Activated naive CD8-positive, alpha-beta T cell treated with anti-CD3 and anti-CD28 coated beads for 36 hours (primary cell): ENCODE measurements at regions not wholly inside any gene's neighbourhood (a gene's known extent, or its start where the extent isn't known, plus 50 kb on each side); places are given as distances from the start of the nearest gene placed in this dataset.

Source experiments
- DNase-seq: peaks from one replicate; pipeline ENCODE4 v3.0.0; 2021
- H3K27ac Mint-ChIP-seq: one replicate; pipeline ENCODE4 v1.8.0; 2022; ENCODE audit warnings: mild to moderate bottlenecking, moderate library complexity, mixed read lengths
- H3K27me3 Mint-ChIP-seq: one replicate; pipeline ENCODE4 v1.8.0; 2022; ENCODE audit warnings: mild to moderate bottlenecking, mixed read lengths
- H3K36me3 Mint-ChIP-seq: one replicate; pipeline ENCODE4 v1.8.0; 2021; ENCODE audit warnings: mild to moderate bottlenecking, mixed read lengths
- H3K4me1 Mint-ChIP-seq: one replicate; pipeline ENCODE4 v1.8.0; 2021; ENCODE audit warnings: mixed read lengths
- H3K4me3 Mint-ChIP-seq: one replicate; pipeline ENCODE4 v1.8.0; 2022; ENCODE audit warnings: mild to moderate bottlenecking, moderate library complexity, mixed read lengths
- H3K9me3 Mint-ChIP-seq: one replicate; pipeline ENCODE4 v1.8.0; 2022; ENCODE audit warnings: mixed read lengths

DNA sequence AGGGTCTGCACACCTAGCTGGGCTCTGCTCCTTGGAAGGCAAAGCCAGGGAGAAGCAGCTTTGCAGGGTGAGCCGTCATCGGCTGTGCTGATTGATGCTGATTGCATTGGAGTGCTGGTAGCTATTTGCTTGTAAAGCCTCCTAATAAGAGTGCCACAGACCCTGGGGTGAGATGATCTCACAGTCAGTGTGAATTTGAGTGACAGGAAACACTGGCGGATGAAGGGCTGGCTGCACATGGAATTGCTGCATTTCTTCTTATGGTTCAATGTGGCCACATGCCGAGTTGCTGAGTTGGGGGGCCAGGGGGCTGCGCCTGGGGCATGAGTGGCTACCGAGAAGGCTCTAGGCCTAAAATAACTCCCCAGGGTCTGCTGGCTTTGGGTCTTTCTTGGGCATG is 138.2 kb upstream of the CACNA1E start:
- Mint-ChIP-seq H3K27me3 (no peaks in the 10 kb centered on the region), H3K4me3 (no peak overlapping the region), H3K36me3 (no peaks in the 10 kb centered on the region), H3K9me3 (no peaks in the 10 kb centered on the region), H3K27ac (no peak overlapping the region), H3K4me1 (peaks cover 12% of the 10 kb centered on the region)
- DNase-seq = no peak

DNA sequence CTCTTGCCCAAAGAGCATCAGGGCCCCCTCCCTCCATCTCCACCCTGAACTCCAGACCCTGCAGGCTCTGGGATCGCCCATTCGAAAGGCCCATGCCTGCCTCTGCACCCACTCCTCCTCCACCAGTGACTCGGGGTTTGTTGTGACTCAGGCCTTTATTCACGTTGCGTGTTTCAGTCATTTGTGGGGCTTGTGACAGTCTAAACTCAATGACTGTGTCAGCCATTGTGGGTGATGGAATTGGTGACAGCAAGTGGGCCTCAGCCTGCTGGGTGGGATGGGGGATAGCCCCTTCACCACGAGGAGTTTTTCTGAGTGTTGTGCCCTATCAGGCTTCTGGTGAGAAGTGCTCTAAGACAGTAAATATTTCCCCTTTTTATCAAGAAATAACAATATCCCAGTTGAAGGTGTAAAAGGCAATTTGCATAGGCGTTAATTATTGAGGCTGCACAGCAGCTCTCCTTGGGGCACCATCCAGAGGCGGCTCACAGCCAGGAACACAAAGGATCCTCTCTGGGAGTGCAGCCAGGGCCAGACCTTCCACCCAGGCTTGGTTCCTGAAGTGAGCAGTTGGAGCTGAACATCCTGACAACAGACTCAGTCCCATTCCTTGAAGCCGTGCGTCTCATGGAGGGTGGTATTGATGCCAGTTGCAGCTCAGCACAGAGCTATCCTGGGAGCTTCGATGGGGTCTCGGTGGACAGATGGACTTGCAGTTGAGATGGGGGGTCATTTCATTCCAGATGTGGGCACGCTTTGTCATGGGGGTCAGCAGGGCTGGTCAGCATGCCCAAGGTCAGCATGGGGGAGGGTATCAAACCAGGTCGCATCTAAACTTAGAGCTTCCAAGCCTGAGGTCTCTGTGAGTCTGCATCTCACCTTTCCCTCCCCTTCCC is 135.6 kb upstream of the CACNA1E start:
- no peak overlapping the region for H3K27ac Mint-ChIP-seq
- H3K4me3 Mint-ChIP-seq = no peak overlapping the region
- peaks cover 12% of the 10 kb centered on the region for H3K4me1 Mint-ChIP-seq
- no peaks in the 10 kb centered on the region for H3K36me3 Mint-ChIP-seq
- DNase-seq = no peak
- H3K9me3 Mint-ChIP-seq = no peaks in the 10 kb centered on the region
- no peaks in the 10 kb centered on the region for H3K27me3 Mint-ChIP-seq

DNA sequence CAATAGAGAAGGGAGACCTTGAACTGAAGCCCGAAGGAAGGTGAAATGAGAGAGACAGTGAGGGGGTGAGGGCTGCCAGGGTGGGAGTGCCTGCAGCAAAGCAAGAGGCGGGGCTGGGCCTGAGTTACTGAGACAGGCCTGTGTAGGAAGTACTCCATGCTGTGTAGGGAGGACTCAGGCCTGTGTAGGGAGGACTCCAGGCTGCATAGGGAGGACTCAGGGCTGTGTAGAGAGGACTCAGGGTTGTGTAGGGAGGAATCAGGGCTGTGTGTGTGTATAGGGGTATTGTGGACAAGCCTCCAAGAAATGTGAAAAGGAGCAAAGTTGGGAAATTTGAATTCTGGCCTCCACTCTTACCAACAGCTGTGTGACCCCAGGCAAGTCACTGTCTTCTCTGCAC is 133.8 kb upstream of the CACNA1E start:
- H3K27me3 Mint-ChIP-seq = no peaks in the 10 kb centered on the region
- no peaks in the 10 kb centered on the region for H3K36me3 Mint-ChIP-seq
- no peak overlapping the region for H3K4me3 Mint-ChIP-seq
- DNase-seq = no peak
- no peak overlapping the region for H3K27ac Mint-ChIP-seq
- H3K9me3 Mint-ChIP-seq = no peaks in the 10 kb centered on the region
- H3K4me1 Mint-ChIP-seq = peaks cover 4% of the 10 kb centered on the region

DNA sequence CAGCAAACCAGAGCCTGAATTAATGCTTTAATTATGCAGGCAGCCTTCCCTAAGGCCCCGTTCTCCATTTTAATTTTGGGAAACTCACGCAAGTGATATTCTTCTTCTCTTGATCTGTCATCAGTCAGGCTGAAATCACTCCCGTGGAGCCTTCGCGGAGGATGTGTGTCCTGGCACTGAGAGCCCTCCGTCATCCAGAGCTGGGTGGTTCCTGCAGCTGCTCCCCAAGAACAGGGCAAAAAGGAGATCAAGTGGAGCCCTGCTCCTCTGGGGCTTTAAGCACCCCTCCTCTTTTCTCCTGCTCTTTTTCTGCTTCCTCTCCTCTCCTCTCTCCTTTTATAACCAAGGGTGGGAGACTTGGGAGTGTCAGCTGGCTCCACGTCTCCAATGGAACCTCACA is 133.2 kb upstream of the CACNA1E start:
- Mint-ChIP-seq H3K4me3 (no peak overlapping the region), H3K27me3 (no peaks in the 10 kb centered on the region), H3K36me3 (no peaks in the 10 kb centered on the region), H3K4me1 (peaks cover 4% of the 10 kb centered on the region), H3K9me3 (no peaks in the 10 kb centered on the region), H3K27ac (no peak overlapping the region)
- DNase-seq = no peak

DNA sequence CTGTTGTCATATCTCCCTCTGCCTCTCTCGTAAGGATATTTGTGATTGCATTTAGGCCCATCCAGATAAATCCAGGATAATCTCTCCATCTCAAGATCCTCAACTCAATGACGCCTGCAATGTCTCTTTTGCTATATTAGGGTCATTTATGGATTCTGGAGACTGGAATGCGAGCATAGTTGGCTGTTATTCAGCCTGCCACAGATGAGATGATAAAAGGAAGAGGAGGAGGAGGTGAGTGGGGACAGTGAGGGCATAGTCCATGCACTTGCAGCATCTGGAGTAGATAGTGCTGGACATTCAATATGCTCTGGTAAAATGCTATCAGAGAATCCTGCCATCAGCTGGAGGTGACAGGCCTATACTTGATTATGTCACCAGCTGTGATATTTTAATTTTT is 131.6 kb upstream of the CACNA1E start:
- H3K27me3 Mint-ChIP-seq = no peaks in the 10 kb centered on the region
- DNase-seq = no peak
- no peak overlapping the region for H3K27ac Mint-ChIP-seq
- peaks cover 4% of the 10 kb centered on the region for H3K4me1 Mint-ChIP-seq
- H3K36me3 Mint-ChIP-seq = no peaks in the 10 kb centered on the region
- no peaks in the 10 kb centered on the region for H3K9me3 Mint-ChIP-seq
- H3K4me3 Mint-ChIP-seq = no peak overlapping the region

DNA sequence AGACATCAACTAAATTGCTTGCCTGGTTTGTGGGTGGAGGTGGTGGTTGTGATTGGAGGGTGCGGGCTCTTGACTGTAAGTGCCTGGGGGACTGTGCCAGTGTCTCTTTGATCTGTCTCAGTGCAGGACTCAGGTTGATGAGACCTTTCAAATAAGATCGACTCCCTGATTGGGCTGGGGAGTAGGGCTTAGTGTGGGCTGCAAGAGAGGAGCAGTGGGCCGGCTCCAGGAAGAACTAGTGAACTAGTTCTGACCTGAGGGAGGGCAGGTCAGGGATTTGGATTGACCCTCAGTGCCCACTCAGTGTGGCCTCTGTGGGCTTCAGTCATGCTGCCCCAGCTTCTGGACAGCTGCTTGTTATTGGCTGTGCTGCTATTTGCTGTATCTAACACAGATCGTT is 130.6 kb upstream of the CACNA1E start:
- Mint-ChIP-seq H3K9me3 (no peaks in the 10 kb centered on the region), H3K27me3 (no peaks in the 10 kb centered on the region), H3K36me3 (no peaks in the 10 kb centered on the region), H3K4me3 (no peak overlapping the region), H3K27ac (no peak overlapping the region), H3K4me1 (no peaks in the 10 kb centered on the region)
- DNase-seq = no peak

DNA sequence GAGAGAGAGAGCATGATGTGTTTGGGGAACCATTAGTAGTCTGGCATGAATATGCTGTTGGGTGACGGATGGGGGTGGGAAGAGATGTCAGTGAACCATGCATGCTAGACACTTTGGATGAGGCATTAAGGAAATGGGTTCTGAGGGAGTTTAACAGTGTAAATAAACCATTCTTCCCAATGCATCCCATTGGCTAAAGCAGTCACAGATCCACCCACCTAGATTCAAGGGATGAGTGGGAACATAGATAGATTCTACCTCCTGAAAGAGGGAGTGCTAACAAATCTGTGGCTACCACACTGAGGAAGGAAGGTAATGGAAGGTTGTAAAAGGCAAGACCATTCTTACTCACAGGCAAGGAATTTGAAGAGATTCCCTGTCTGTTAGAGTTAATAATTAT is 129.8 kb upstream of the CACNA1E start:
- Mint-ChIP-seq H3K27me3 (no peaks in the 10 kb centered on the region), H3K9me3 (no peaks in the 10 kb centered on the region), H3K36me3 (no peaks in the 10 kb centered on the region), H3K4me3 (no peak overlapping the region), H3K27ac (no peak overlapping the region), H3K4me1 (no peaks in the 10 kb centered on the region)
- no peak for DNase-seq

DNA sequence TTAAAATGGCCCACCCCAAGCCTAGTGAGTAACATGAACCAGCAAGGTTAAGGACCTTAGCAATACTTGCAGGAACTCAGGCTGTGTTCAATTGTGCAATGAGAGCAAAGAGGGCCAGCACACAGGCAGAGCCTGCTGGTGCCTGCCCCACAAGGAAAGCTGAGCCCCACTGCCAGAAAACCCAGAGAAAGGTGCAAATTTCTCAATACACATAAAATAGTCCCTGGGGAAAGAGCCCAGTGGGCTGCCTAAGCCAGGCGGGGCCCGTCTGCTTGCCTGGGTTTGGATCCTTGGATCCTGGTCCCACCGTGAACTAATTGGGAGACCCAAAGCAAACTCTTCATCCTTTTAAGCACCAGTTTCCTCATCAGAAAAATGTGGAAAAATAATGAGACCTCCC is 128.5 kb upstream of the CACNA1E start:
- Mint-ChIP-seq H3K9me3 (no peaks in the 10 kb centered on the region), H3K27me3 (no peaks in the 10 kb centered on the region), H3K4me1 (no peaks in the 10 kb centered on the region), H3K4me3 (no peak overlapping the region), H3K36me3 (no peaks in the 10 kb centered on the region), H3K27ac (no peak overlapping the region)
- DNase-seq = no peak

DNA sequence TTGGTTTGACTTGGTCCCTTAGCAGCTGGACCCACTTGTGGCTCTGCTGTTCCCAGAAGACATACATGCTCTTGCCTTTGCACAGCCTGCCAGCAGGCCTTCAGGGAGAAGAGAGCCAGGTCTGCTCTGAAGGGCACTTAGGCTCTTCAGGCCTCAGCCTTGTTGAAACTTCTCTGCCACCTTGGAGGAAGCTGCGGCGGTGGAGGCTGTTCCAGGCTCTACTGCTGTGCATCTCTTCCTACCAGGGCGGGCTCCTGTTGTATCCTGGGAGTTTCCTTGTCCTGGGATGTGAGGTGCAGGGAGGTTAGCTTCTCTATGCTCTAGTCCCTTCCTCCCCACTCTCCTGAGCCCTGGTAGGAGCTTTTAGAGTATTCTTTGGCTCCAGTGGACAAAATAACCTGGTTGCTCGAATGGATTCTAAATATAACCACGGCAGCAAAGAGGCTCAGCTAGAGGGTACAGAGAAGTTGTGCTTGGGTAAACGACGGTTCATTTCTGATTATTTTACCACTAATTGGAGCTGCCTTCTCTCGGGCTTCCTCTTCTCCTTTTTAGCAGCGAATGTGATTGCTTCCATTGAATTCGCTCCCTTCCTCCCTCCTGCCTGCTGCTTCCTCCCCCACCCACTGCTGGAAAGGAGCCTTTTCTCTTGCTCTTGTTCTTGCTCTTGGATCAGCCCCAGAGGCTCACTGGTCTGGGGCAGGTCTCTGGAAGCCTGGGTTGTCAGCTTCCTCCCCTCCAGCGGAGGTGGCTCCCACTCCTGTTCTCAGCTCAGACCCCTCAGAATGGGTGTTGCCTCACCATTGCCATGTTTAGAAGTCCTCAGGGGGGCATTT is 126.6 kb upstream of the CACNA1E start:
- no peak for DNase-seq
- no peaks in the 10 kb centered on the region for H3K9me3 Mint-ChIP-seq
- H3K27ac Mint-ChIP-seq = no peak overlapping the region
- no peak overlapping the region for H3K4me3 Mint-ChIP-seq
- no peaks in the 10 kb centered on the region for H3K27me3 Mint-ChIP-seq
- H3K4me1 Mint-ChIP-seq = no peaks in the 10 kb centered on the region
- H3K36me3 Mint-ChIP-seq = no peaks in the 10 kb centered on the region

DNA sequence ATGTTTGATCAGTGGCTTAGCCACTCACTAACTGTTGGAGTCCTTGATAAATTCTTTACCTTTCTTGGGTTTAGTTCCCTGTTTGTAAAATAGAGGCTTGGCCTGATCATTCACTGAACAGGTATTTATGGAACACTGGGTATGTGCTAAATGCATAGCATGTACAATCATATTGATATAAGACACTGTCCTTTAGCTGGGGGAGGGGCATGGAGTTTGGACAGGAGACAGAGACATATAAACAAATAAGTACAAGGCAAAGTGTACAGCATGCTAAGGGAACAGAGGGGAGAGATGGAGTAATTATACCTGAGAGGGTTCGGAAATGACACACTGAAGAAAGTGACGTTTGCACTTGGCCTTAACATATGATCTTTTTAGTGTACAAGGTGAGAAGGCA is 124.3 kb upstream of the CACNA1E start:
- Mint-ChIP-seq H3K27ac (no peak overlapping the region), H3K4me3 (no peak overlapping the region), H3K9me3 (no peaks in the 10 kb centered on the region), H3K36me3 (no peaks in the 10 kb centered on the region), H3K4me1 (no peaks in the 10 kb centered on the region), H3K27me3 (no peaks in the 10 kb centered on the region)
- DNase-seq = no peak

DNA sequence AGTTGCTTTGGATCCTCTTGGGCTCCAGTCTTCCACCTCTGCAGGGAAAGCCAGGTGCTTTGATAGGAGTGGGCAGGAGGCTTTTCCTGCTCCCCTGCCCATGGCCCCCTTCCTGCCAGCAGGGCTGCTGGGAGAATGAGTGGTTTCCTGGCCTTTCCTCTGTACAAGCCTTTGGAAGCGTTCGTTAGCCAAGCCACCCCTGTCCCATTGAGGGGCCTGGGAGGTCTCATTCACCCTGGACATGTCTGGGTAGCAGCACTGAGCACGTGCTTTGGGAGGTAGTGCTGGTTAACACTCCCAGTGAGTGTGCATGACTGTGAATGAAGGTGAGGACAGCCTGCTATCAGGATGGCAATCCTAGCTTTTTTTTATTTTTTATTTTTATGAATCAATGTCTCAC is 118.5 kb upstream of the CACNA1E start:
- H3K9me3 Mint-ChIP-seq = no peaks in the 10 kb centered on the region
- no peaks in the 10 kb centered on the region for H3K27me3 Mint-ChIP-seq
- no peaks in the 10 kb centered on the region for H3K36me3 Mint-ChIP-seq
- no peak overlapping the region for H3K27ac Mint-ChIP-seq
- DNase-seq = no peak
- H3K4me1 Mint-ChIP-seq = peaks cover 2% of the 10 kb centered on the region
- H3K4me3 Mint-ChIP-seq = no peak overlapping the region

DNA sequence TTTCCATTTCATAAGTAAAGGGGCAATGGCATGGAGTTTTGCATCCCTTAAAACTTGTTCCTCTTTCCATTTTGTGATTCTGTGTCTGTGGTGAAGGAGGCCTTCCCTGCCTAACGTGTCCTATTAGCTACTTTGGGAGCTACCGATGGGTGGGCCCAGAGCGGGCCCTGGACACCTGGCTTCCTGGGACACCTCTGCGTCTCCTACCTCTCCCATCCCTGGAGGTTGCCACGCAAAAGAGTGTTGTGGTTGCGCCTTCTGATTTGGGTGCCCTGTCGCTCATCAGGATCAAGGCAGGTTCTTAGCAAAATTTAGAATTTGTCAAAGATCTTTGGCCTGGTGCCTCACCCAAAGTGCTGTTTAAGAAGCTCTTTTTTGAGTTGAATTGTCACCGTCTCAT is 116.4 kb upstream of the CACNA1E start:
- Mint-ChIP-seq H3K4me1 (peaks cover 2% of the 10 kb centered on the region), H3K27ac (no peak overlapping the region), H3K4me3 (no peak overlapping the region), H3K27me3 (no peaks in the 10 kb centered on the region), H3K36me3 (no peaks in the 10 kb centered on the region), H3K9me3 (peaks cover 1% of the 10 kb centered on the region)
- DNase-seq = no peak

DNA sequence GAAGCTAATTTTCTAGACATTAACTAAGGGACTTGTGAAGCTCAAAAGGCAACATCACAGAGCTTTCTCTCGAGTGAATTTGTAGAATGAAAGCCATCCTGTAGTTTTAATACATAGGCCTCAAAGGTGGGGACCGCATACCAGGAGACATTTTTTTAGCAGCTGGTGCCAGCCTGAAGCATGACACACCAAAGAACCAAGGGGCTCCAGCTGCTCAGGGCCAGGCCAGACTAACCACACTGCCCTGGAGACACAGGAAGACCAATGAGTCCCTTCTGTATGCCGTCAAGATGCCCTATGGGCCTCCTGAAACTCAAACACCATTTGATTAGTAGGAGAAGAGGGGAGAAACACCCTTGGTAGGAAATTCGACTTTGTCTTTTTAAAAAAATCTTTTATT is 113.9 kb upstream of the CACNA1E start:
- no peak for DNase-seq
- Mint-ChIP-seq H3K27ac (no peak overlapping the region), H3K9me3 (peaks cover 7% of the 10 kb centered on the region), H3K27me3 (no peaks in the 10 kb centered on the region), H3K4me3 (no peak overlapping the region), H3K4me1 (peaks cover under 1% of the 10 kb centered on the region), H3K36me3 (no peaks in the 10 kb centered on the region)

DNA sequence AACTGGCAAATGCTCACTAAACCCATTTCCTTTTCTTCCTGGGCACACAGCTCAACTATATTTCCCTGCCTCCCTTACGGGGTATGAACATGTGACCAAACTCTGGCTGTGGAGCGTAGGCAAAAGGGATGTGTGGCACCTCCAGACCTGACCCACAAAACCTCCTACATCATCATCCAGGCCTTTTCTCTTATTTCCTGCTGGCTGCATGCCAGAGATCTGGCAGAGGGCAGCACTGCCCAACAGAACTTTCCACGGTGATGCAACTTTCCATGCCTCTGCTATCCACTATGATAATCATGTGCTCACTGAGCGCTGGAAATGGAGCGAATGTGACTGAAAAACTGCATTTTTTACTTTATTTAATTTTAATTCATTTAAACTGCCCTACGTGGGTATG is 99.6 kb upstream of the CACNA1E start:
- Mint-ChIP-seq H3K27me3 (no peaks in the 10 kb centered on the region), H3K4me1 (no peaks in the 10 kb centered on the region), H3K4me3 (no peak overlapping the region), H3K36me3 (no peaks in the 10 kb centered on the region), H3K9me3 (no peaks in the 10 kb centered on the region), H3K27ac (no peak overlapping the region)
- DNase-seq = no peak

DNA sequence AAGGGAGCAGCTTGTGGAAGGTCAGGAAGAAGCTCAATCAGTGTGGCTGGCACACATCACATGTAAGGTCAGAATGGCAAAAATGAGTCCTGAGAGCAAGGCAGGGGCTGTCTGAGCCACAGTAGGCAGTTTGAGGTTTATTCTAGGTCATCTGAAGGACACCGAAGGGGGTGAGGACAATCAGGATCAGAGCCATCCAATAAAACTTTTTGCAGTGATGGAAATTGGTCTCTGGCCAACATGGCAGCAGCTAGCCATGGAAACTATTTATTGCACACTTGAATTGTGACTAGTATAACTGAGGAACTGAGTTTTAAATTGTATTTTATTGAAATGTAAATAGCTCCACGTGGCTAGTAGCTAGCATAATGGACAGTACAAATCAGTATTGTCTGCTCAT is 97.0 kb upstream of the CACNA1E start:
- Mint-ChIP-seq H3K4me1 (peaks cover 9% of the 10 kb centered on the region), H3K4me3 (no peak overlapping the region), H3K27me3 (no peaks in the 10 kb centered on the region), H3K27ac (no peak overlapping the region), H3K36me3 (no peaks in the 10 kb centered on the region), H3K9me3 (no peaks in the 10 kb centered on the region)
- no peak for DNase-seq

DNA sequence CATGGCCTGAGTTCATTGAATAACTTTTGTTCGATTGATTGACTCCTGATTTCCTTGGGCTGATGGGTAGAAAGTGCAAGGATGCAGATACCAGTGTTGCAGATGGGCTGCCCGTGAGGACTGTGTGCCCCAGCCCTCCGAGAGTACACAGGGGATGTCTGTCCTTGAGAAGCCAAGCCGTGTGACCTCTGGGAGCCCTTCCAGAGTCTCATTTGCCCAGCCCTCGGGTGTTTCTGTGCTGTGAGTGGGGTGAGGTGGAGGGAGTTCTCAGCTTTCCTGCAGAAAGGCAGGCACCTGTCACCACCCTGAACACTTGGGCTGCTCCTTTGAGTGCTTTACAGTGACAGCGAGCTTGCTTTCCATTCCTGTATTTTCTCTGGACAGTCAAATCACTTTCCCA is 96.4 kb upstream of the CACNA1E start:
- DNase-seq = no peak
- H3K4me1 Mint-ChIP-seq = peaks cover 13% of the 10 kb centered on the region
- no peaks in the 10 kb centered on the region for H3K9me3 Mint-ChIP-seq
- no peaks in the 10 kb centered on the region for H3K36me3 Mint-ChIP-seq
- no peaks in the 10 kb centered on the region for H3K27me3 Mint-ChIP-seq
- H3K27ac Mint-ChIP-seq = no peak overlapping the region
- no peak overlapping the region for H3K4me3 Mint-ChIP-seq
